ENCODE measurements at regions not wholly inside any gene's neighbourhood (a gene's known extent, or its start where the extent isn't known, plus 50 kb on each side); places are given as distances from the start of the nearest gene placed in this dataset.
A peak's percentile ranks its signal among the peaks of the same experiment; 100 is the strongest.
"Not testable (repeated sequence)": the region's sequence is repeated elsewhere in the genome, so short reads cannot be mapped to it uniquely, and the experiment has no call there.

DNA sequence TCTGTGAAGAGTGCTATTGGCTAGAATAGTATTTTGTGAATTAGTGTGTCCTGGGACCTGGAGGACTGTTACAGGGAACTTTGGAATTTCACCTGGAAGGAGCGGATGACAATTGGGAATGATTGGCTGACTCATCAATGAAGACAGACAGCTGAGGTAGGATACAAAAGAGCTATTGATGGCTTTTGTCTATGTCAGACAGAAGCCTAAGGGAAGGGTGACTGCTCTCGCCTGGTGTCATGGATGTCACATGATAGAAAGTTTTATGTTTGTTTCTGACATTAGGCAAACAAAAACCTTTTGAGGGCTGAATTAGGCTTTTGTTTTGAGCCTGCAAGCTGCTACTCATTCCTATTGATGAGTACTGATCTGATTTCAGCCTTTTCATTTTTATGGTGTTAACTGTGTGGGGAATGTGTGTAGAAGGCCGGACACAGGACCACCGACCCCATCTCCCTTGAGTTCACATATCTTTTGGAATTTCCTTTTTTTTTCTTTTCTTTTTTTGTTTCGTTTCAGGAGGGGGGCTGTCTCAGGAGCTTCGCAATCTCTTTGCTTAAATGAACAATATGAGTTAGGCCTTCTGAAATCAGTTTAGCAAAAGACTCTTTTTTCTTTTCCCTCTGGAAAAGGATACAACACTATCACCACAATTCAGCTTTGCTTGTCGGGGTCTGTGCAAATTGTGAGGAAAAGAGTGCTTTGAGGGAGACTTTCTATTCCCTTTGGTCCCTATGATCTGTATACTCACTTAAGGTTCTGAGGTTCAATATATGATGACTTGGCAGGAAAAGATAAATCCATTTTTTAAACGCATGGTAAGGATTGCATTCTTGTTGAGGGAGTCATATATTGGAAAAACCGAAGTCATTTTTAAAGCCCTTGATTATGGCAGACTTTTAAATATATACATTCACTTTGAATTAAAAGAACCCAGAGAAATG is 207.9 kb upstream of the FIGN start:
- Histone ChIP-seq H4K5ac (ENCODE audit: low read length) (no peak overlapping the region), H2BK120ac (ENCODE audit: low read depth, low read length) (no peak overlapping the region), H3K4me2 (ENCODE audit: low read length) (no peak overlapping the region), H3K79me2 (ENCODE audit: control insufficient read depth, insufficient read depth, low read length) (no peaks in the 10 kb centered on the region), H3K56ac (ENCODE audit: low read length) (no peak overlapping the region), H3K4ac (ENCODE audit: low read depth, low read length) (no peak overlapping the region), H3K9ac (ENCODE audit: low read length) (no peak overlapping the region), H2AK5ac (ENCODE audit: low read length) (no peak overlapping the region), H3K4me3 (ENCODE audit: low read length) (no peak overlapping the region), H4K8ac (ENCODE audit: low read depth, low read length) (no peak overlapping the region), H3K79me1 (ENCODE audit: low read length) (no peaks in the 10 kb centered on the region), H3K27ac (ENCODE audit: low read depth, low read length) (no peak overlapping the region), H2BK5ac (ENCODE audit: low read length) (no peak overlapping the region), H3K18ac (ENCODE audit: low read length) (no peak overlapping the region), H3K36me3 (ENCODE audit: control insufficient read depth, insufficient read depth, low read length) (no peaks in the 10 kb centered on the region), H3K23ac (ENCODE audit: low read length) (no peak overlapping the region), H3K27me3 (ENCODE audit: insufficient read depth, low read length, poor library complexity) (no peaks in the 10 kb centered on the region), H3K4me1 (ENCODE audit: control insufficient read depth, low read depth, low read length) (no peaks in the 10 kb centered on the region), H2BK15ac (replicated peaks; ENCODE audit: low read depth) (no peak overlapping the region)
- no CpG with 5 or more reads among the region's 9 CpGs for WGBS (ENCODE audit: extremely low coverage, insufficient coverage, low lambda C conversion rate)
- peak; percentile 58 for DNase-seq

GRCh38 chr2:163934131-163934530 is 198.3 kb upstream of the FIGN start:
- no peak overlapping the region for H3K56ac ChIP-seq (ENCODE audit: low read length)
- H3K79me2 ChIP-seq (ENCODE audit: control insufficient read depth, insufficient read depth, low read length): no peaks in the 10 kb centered on the region
- H3K27me3 ChIP-seq (ENCODE audit: insufficient read depth, low read length, poor library complexity): no peaks in the 10 kb centered on the region
- no peak overlapping the region for H2BK5ac ChIP-seq (ENCODE audit: low read length)
- H3K9ac ChIP-seq (ENCODE audit: low read length): no peak overlapping the region
- H3K4me3 ChIP-seq (ENCODE audit: low read length): no peak overlapping the region
- no peak for DNase-seq
- H3K18ac ChIP-seq (ENCODE audit: low read length): no peak overlapping the region
- no peaks in the 10 kb centered on the region for H3K4me1 ChIP-seq (ENCODE audit: control insufficient read depth, low read depth, low read length)
- no peak overlapping the region for H3K27ac ChIP-seq (ENCODE audit: low read depth, low read length)
- H3K4ac ChIP-seq (ENCODE audit: low read depth, low read length): no peak overlapping the region
- no peak overlapping the region for H3K23ac ChIP-seq (ENCODE audit: low read length)
- H3K36me3 ChIP-seq (ENCODE audit: control insufficient read depth, insufficient read depth, low read length): no peaks in the 10 kb centered on the region
- H3K79me1 ChIP-seq (ENCODE audit: low read length): no peaks in the 10 kb centered on the region
- no peak overlapping the region for H4K8ac ChIP-seq (ENCODE audit: low read depth, low read length)
- no peak overlapping the region for H2AK5ac ChIP-seq (ENCODE audit: low read length)
- no peak overlapping the region for H2BK15ac ChIP-seq (replicated peaks; ENCODE audit: low read depth)
- H3K4me2 ChIP-seq (ENCODE audit: low read length): no peak overlapping the region
- no peak overlapping the region for H2BK120ac ChIP-seq (ENCODE audit: low read depth, low read length)
- no peak overlapping the region for H4K5ac ChIP-seq (ENCODE audit: low read length)

DNA sequence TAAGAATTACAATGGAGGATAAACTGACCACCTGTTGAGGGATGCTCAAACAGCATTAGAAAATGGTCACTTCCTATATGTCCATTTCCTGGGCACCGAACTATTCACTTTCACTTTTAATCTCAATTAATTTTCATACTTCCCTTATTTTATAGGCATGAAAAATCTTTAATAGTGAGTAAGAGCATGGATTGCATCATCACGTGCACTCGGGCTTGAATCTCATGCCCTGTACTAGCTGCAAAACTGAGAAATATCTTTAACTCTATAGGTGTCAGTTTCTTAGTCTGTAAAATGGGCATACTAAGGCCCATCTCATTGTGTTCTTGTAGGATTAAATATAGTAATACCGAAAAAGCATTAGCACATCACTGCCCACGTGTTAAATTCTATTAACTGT is 183.9 kb upstream of the FIGN start:
- Histone ChIP-seq H3K79me2 (ENCODE audit: control insufficient read depth, insufficient read depth, low read length) (no peaks in the 10 kb centered on the region), H3K9ac (ENCODE audit: low read length) (no peak overlapping the region), H3K4ac (ENCODE audit: low read depth, low read length) (no peak overlapping the region), H2AK5ac (ENCODE audit: low read length) (no peak overlapping the region), H3K36me3 (ENCODE audit: control insufficient read depth, insufficient read depth, low read length) (no peaks in the 10 kb centered on the region), H2BK120ac (ENCODE audit: low read depth, low read length) (no peak overlapping the region), H3K18ac (ENCODE audit: low read length) (no peak overlapping the region), H3K56ac (ENCODE audit: low read length) (no peak overlapping the region), H2BK15ac (replicated peaks; ENCODE audit: low read depth) (no peak overlapping the region), H3K4me3 (ENCODE audit: low read length) (no peak overlapping the region), H3K27me3 (ENCODE audit: insufficient read depth, low read length, poor library complexity) (no peaks in the 10 kb centered on the region), H4K8ac (ENCODE audit: low read depth, low read length) (no peak overlapping the region), H3K4me1 (ENCODE audit: control insufficient read depth, low read depth, low read length) (no peaks in the 10 kb centered on the region), H3K79me1 (ENCODE audit: low read length) (no peaks in the 10 kb centered on the region), H3K23ac (ENCODE audit: low read length) (no peak overlapping the region), H4K5ac (ENCODE audit: low read length) (no peak overlapping the region), H2BK5ac (ENCODE audit: low read length) (no peak overlapping the region), H3K4me2 (ENCODE audit: low read length) (no peak overlapping the region), H3K27ac (ENCODE audit: low read depth, low read length) (no peak overlapping the region)
- WGBS (ENCODE audit: extremely low coverage, insufficient coverage, low lambda C conversion rate): no CpG with 5 or more reads among the region's 5 CpGs
- DNase-seq: no peak

- not testable (repeated sequence) for H2BK15ac ChIP-seq (replicated peaks; ENCODE audit: low read depth); H3K4me1 ChIP-seq (ENCODE audit: control insufficient read depth, low read depth, low read length); H3K23ac ChIP-seq (ENCODE audit: low read length); H3K36me3 ChIP-seq (ENCODE audit: control insufficient read depth, insufficient read depth, low read length); H2BK120ac ChIP-seq (ENCODE audit: low read depth, low read length); DNase-seq; H3K4me2 ChIP-seq (ENCODE audit: low read length); H3K18ac ChIP-seq (ENCODE audit: low read length); H3K79me2 ChIP-seq (ENCODE audit: control insufficient read depth, insufficient read depth, low read length); H3K4ac ChIP-seq (ENCODE audit: low read depth, low read length); H3K27ac ChIP-seq (ENCODE audit: low read depth, low read length); H2AK5ac ChIP-seq (ENCODE audit: low read length); H3K9ac ChIP-seq (ENCODE audit: low read length); H3K56ac ChIP-seq (ENCODE audit: low read length); H3K4me3 ChIP-seq (ENCODE audit: low read length); H2BK5ac ChIP-seq (ENCODE audit: low read length); H3K79me1 ChIP-seq (ENCODE audit: low read length); H3K27me3 ChIP-seq (ENCODE audit: insufficient read depth, low read length, poor library complexity); H4K5ac ChIP-seq (ENCODE audit: low read length); H4K8ac ChIP-seq (ENCODE audit: low read depth, low read length)
- WGBS (ENCODE audit: extremely low coverage, insufficient coverage, low lambda C conversion rate): no CpG with 5 or more reads among the region's 19 CpGs
These were observed 178.7 kb upstream of the FIGN start for GRCh38 chr2:163914486-163914885.

GRCh38 chr2:163913532-163913944 is 177.7 kb upstream of the FIGN start:
- not testable (repeated sequence) for H4K8ac ChIP-seq (ENCODE audit: low read depth, low read length); H2BK5ac ChIP-seq (ENCODE audit: low read length); H3K27me3 ChIP-seq (ENCODE audit: insufficient read depth, low read length, poor library complexity); H3K56ac ChIP-seq (ENCODE audit: low read length); H3K4ac ChIP-seq (ENCODE audit: low read depth, low read length); DNase-seq; H3K4me3 ChIP-seq (ENCODE audit: low read length); H3K79me1 ChIP-seq (ENCODE audit: low read length); H3K18ac ChIP-seq (ENCODE audit: low read length); H3K4me1 ChIP-seq (ENCODE audit: control insufficient read depth, low read depth, low read length); H2BK120ac ChIP-seq (ENCODE audit: low read depth, low read length); H3K23ac ChIP-seq (ENCODE audit: low read length); H3K9ac ChIP-seq (ENCODE audit: low read length); H2BK15ac ChIP-seq (replicated peaks; ENCODE audit: low read depth); H3K4me2 ChIP-seq (ENCODE audit: low read length); H3K27ac ChIP-seq (ENCODE audit: low read depth, low read length); H4K5ac ChIP-seq (ENCODE audit: low read length); H3K79me2 ChIP-seq (ENCODE audit: control insufficient read depth, insufficient read depth, low read length); H2AK5ac ChIP-seq (ENCODE audit: low read length); H3K36me3 ChIP-seq (ENCODE audit: control insufficient read depth, insufficient read depth, low read length)
- no CpG with 5 or more reads among the region's 32 CpGs for WGBS (ENCODE audit: extremely low coverage, insufficient coverage, low lambda C conversion rate)

Measured in mesendoderm (in vitro differentiated cells).